D721Med (cell line): ENCODE measurements at regions not wholly inside any gene's neighbourhood (a gene's known extent, or its start where the extent isn't known, plus 50 kb on each side); places are given as distances from the start of the nearest gene placed in this dataset.

Source experiments
- DNase-seq: peaks from one replicate; pipeline ENCODE4 v3.0.0; 2011; ENCODE audit warnings: low spot score; ENCODE audit not compliant: insufficient read length
- FAIRE-seq: peaks from 2 replicates; lab custom pipeline; 2011; peaks lifted over from hg19 to GRCh38; lab: Jason Lieb, UNC
- TF ChIP-seq, protein P1 (sequence below): IDR thresholded peaks from 2 replicates; pipeline ENCODE4 v1.5.1; 2012; ENCODE audit warnings: mild to moderate bottlenecking, control low read depth; ENCODE audit not compliant: insufficient read depth; ENCODE audit errors: missing control alignments

DNA sequence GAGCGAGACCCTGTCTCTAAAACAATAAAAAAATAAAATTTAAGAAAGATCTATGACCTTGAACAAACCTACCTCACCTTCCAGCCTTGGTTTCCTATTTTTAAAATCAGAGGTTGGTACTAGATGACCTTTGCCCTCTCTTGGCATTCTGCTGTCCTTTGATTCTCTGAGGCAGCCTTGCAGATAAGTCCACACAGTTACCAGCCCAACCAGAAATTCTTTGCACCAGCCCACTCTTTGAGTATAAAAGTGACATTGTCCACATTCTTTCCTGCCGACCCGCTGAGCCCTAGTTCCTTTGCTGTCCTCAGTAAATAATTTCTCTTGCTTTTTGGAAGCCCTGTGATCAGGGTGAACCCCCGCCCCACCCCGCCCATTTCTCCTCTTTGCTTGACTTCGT, 150.4 kb downstream of the PHETA1 start:
- DNase-seq (no peak), FAIRE-seq (no peak)
- TF ChIP-seq, protein P1, sequence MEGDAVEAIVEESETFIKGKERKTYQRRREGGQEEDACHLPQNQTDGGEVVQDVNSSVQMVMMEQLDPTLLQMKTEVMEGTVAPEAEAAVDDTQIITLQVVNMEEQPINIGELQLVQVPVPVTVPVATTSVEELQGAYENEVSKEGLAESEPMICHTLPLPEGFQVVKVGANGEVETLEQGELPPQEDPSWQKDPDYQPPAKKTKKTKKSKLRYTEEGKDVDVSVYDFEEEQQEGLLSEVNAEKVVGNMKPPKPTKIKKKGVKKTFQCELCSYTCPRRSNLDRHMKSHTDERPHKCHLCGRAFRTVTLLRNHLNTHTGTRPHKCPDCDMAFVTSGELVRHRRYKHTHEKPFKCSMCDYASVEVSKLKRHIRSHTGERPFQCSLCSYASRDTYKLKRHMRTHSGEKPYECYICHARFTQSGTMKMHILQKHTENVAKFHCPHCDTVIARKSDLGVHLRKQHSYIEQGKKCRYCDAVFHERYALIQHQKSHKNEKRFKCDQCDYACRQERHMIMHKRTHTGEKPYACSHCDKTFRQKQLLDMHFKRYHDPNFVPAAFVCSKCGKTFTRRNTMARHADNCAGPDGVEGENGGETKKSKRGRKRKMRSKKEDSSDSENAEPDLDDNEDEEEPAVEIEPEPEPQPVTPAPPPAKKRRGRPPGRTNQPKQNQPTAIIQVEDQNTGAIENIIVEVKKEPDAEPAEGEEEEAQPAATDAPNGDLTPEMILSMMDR: no peak

DNA sequence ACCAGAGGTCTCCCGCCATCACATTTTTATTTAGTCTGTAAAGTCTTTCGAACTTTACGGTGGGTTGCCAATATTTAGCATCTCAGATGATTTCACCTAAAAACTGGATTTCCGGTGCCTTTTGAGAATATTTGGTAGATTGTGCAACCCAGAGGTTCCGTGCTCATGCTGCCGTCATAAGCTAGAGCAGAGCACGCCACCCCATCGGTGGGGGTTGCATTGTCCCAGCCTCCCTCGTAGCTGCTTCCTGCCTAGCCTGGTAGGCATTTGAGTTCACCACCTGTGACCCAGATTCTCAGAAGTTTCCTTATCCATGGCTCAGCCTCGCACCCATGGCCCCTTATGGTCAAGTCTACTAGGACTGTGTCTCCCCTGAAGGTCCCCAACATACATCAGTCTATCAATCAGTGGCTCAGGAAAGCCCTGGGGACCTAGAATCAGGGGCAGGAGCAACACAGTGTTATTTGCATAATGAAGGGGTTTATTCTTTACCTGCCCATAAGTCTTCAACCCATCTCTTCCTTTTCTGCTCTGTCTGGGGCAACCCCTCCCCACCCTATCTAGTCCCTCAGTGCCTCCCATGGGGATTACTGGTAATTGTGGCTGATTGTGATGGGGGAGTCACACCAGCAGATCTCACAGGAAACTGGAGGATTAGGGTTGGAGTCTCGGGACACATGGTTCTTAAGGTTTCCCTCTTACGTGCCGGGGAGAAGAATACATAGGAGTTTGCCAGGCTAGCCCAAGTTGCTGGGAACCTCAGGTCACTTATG, 152.3 kb downstream of the PHETA1 start:
- TF ChIP-seq, protein P1: no peak
- no peak for FAIRE-seq
- DNase-seq: no peak

DNA sequence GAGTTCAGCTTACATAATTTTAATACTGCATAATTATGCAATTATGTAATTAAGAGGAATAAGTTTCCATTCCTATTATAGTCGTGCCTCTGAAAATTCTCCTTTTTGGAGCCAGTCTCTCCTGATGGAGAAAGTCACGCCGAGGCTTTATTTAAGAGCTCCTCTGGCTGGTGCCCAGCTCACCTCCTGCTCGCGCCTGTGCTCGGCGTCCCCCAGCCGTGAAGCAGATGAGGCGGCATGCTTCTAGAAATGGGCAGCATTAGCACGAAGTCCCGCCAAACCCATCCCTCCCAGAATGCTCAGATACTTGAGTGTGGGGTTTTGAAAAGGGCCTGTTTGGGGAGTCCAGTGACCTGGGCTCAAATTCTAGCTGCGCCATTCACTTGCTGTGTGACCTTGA, 153.0 kb downstream of the PHETA1 start:
- DNase-seq: no peak
- no peak for FAIRE-seq
- TF ChIP-seq, protein P1: no peak

DNA sequence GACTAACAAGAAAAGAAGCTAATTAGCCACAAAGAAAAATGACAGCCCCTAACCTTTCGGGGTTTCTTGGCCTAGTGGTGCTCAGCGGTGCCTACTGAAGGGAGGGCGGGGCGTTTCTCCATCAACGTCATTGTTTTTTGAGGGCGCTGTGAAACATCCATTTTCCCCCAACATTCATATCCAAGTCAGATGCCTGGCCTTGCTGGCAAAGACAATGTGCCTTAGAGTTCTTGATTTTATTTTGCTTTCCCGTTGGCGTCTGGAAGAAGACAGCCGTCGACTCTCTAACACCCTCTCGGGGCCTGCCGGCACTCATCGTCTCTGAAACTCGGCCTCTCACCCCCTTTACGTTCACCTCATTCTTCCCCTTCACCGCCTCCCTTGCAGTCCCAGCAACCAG, 154.5 kb downstream of the PHETA1 start:
- TF ChIP-seq, protein P1: no peak
- FAIRE-seq (no peak), DNase-seq (no peak)

DNA sequence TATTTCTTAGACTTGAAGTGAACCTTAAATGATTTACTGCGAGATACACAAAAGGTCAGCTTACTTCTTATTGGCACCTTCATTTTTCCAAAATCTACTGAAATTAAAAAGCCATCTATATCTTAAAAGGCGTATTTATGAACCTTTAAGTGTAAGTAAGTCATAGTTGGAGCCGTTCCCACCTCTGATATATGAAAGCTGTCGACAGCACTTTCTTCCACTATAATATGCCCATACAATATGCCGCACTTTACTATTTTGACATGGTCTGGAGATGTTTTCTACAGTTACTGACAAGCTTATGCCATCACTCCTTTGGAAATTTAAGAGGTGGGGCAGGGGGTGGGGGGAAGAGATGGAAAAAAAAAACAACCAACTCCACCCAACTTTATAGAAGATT, 155.3 kb downstream of the PHETA1 start:
- TF ChIP-seq, protein P1: no peak
- FAIRE-seq: no peak
- no peak for DNase-seq

DNA sequence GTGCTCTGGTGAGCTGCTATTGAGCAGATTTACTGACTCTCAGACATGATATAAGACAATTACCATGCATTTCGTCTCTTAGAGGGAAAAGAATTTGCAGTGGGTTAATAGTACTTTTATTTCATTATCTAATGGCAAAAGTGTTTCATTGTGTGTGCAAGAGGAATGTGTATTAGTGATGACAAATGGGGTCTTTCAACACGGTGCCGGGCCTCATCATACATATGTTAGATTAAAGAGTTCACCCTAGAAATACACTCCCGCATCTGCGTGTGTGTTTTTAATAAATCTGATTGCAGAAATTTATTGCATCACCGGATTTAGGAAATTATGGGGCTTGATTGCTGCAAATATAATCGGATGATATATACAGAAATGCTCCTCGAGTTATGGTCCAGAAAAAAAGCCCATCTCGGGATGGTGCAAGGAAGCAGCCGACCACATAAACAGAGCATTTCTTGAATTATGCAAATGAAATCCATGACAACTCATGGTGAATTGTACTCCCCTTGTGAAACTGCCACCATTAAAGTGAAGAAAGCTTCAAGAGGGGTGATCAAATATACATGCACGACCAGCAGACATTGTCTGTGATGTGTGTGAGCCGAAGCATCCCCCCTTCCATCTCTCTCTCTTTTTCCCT, 156.0 kb downstream of the PHETA1 start:
- TF ChIP-seq, protein P1: no peak
- no peak for FAIRE-seq
- no peak for DNase-seq
